ENCODE measurements at regions not wholly inside any gene's neighbourhood (a gene's known extent, or its start where the extent isn't known, plus 50 kb on each side); places are given as distances from the start of the nearest gene placed in this dataset.

DNA sequence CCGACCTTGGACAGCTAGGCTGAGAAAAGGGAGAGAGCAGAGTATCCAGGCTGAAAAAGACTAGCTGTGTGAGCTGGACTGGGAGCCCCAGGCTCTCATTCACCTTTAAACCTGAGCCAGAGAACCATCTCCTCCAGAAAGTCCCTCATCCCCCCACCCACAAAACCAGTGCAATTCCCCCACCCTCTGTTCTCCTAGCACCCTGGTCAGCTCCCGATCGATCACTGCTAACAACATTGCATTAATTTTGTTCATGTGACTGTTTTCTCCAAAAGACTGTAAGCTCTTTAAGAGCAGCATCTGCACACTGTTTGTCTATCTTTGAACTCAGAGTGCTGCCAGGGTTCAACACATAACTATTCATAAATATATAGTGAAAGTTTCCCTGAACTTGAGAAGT, 67.1 kb upstream of the NFASC start:
- no peaks in the 10 kb centered on the region for H3K36me3 Mint-ChIP-seq
- DNase-seq (ENCODE audit: low spot score in 2 of 2, unreplicated experiment in 2 of 2) = no peak
- peaks cover 51% of the 10 kb centered on the region for H3K27me3 Mint-ChIP-seq (ENCODE audit: low read depth)
- no peak overlapping the region for H3K4me3 Mint-ChIP-seq
- TF ChIP-seq, protein P1, sequence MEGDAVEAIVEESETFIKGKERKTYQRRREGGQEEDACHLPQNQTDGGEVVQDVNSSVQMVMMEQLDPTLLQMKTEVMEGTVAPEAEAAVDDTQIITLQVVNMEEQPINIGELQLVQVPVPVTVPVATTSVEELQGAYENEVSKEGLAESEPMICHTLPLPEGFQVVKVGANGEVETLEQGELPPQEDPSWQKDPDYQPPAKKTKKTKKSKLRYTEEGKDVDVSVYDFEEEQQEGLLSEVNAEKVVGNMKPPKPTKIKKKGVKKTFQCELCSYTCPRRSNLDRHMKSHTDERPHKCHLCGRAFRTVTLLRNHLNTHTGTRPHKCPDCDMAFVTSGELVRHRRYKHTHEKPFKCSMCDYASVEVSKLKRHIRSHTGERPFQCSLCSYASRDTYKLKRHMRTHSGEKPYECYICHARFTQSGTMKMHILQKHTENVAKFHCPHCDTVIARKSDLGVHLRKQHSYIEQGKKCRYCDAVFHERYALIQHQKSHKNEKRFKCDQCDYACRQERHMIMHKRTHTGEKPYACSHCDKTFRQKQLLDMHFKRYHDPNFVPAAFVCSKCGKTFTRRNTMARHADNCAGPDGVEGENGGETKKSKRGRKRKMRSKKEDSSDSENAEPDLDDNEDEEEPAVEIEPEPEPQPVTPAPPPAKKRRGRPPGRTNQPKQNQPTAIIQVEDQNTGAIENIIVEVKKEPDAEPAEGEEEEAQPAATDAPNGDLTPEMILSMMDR (IDR thresholded peaks at IDR 0.05; ENCODE audit: unreplicated experiment) = no peak
- H3K27ac Mint-ChIP-seq = no peak overlapping the region
- no peaks in the 10 kb centered on the region for H3K9me3 Mint-ChIP-seq
- H3K4me1 Mint-ChIP-seq = no peaks in the 10 kb centered on the region

DNA sequence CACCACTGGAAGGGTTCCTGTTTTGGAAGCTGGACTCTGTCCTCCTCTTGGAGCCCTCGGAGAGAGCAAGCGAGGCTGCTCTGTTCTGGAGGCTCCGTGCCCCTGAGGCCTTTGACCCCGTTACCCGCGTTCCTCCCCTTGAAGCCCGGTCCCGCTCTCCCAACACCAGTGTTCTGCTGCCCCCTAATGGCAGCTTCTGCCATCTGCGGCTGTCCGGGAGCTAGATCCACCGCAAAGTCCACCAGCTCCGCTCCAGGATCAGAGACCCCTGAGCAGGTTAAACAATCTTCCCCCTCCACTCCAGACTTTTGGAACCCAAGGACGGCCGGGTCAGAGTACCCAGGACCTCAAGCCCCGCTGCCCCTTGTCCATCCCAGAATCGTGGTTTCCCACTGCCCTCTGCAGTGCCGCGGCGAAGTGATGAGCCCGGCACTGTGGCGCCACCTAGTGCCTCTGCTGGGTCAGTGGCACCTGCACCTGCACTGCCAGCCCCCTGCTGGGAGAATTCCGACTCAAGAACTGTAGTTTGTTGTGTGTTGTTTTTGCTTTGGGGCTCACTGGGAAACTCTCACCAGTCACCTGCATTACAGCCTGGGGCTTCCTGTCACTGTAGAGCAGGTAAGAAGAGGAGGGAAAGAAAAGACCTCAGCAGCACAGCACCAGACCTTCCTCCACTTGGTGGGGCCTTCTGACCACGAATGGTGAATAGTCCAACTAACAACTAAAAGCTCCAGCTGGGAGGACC, 63.5 kb upstream of the NFASC start:
- DNase-seq (ENCODE audit: low spot score in 2 of 2, unreplicated experiment in 2 of 2) = peak; percentile 59 to 90

DNA sequence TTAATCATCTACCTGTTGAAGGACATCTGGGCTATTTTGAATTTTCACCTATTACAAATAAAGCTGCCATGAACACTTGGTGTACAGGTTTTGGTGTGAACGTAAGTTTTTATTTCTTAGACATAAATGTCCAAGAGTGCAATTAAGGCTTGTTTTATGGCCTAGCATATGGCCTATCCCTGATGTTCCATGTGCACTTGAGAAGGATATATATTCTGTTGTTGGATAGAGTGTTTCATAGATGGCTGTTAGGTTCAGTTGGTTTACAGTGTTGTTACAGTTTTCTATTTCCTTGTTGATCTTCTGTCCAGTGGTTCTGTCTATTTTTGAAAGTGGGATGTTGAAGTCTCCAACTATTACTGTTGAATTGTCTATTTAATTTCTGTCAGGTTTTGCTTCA, 61.2 kb upstream of the NFASC start:
- Mint-ChIP-seq H3K4me1 (no peaks in the 10 kb centered on the region), H3K27me3 (ENCODE audit: low read depth) (peaks cover 28% of the 10 kb centered on the region), H3K9me3 (no peaks in the 10 kb centered on the region), H3K27ac (no peak overlapping the region), H3K4me3 (no peak overlapping the region), H3K36me3 (no peaks in the 10 kb centered on the region)
- TF ChIP-seq, protein P1 (IDR thresholded peaks at IDR 0.05; ENCODE audit: unreplicated experiment) = no peak
- DNase-seq (ENCODE audit: low spot score in 2 of 2, unreplicated experiment in 2 of 2) = no peak

More for the DNA sequence above, 63.5 kb upstream of the NFASC start:
- Mint-ChIP-seq H3K4me1 (no peaks in the 10 kb centered on the region), H3K36me3 (no peaks in the 10 kb centered on the region), H3K27me3 (ENCODE audit: low read depth) (peaks cover 29% of the 10 kb centered on the region), H3K9me3 (no peaks in the 10 kb centered on the region), H3K27ac (no peak overlapping the region), H3K4me3 (peak overlapping the region; percentile 93)
- TF ChIP-seq, protein P1 (IDR thresholded peaks at IDR 0.05; ENCODE audit: unreplicated experiment) = peak; percentile 96

DNA sequence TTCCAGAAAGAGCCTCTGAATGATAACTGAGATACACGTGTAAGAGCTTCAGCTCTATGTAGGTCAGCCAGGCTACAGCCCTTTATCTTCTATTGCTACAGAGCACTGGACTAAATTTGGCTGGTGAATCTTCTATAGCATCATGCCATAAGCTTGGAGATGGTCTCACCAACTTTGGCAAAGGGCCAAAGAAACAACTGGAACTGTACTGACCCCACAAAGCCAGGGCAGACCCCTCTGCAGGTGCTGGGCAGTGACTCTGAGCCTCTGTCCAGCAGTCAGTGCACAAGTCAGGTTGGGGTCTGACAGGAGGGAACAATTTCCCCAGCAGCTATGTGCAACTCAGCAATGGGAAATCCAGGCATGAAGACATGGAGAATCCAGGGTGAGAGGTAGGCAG, 57.8 kb upstream of the NFASC start:
- H3K4me1 Mint-ChIP-seq = no peaks in the 10 kb centered on the region
- H3K9me3 Mint-ChIP-seq = no peaks in the 10 kb centered on the region
- no peak overlapping the region for H3K4me3 Mint-ChIP-seq
- H3K27ac Mint-ChIP-seq = no peak overlapping the region
- H3K27me3 Mint-ChIP-seq (ENCODE audit: low read depth) = peaks cover 47% of the 10 kb centered on the region
- TF ChIP-seq, protein P1 (IDR thresholded peaks at IDR 0.05; ENCODE audit: unreplicated experiment) = no peak
- no peak for DNase-seq (ENCODE audit: low spot score in 2 of 2, unreplicated experiment in 2 of 2)
- no peaks in the 10 kb centered on the region for H3K36me3 Mint-ChIP-seq

DNA sequence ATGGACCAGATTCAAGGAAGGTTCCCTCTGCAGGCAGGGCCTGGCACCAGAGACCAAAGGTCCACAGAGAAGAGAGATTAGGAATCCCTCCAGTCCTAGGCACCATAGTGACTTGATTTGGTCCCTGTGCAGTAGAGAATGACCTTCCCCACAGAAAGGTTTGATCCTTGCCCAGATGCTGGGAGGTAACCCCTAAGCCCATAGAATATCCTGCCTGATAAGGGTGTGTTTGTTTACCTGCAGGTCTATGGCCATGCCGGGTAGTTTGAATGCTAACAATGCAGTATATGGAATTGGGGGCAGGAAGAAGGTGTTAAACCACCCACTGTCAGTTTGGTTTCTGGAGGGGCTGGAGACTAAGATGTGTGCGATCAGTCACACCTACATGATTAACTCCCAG, 57.1 kb upstream of the NFASC start:
- Mint-ChIP-seq H3K36me3 (no peaks in the 10 kb centered on the region), H3K27ac (no peak overlapping the region), H3K4me1 (no peaks in the 10 kb centered on the region), H3K27me3 (ENCODE audit: low read depth) (peaks cover 53% of the 10 kb centered on the region), H3K4me3 (no peak overlapping the region), H3K9me3 (no peaks in the 10 kb centered on the region)
- DNase-seq (ENCODE audit: low spot score in 2 of 2, unreplicated experiment in 2 of 2) = no peak
- TF ChIP-seq, protein P1 (IDR thresholded peaks at IDR 0.05; ENCODE audit: unreplicated experiment) = no peak
